ENCODE measurements at regions not wholly inside any gene's neighbourhood (a gene's known extent, or its start where the extent isn't known, plus 50 kb on each side); places are given as distances from the start of the nearest gene placed in this dataset.

DNA sequence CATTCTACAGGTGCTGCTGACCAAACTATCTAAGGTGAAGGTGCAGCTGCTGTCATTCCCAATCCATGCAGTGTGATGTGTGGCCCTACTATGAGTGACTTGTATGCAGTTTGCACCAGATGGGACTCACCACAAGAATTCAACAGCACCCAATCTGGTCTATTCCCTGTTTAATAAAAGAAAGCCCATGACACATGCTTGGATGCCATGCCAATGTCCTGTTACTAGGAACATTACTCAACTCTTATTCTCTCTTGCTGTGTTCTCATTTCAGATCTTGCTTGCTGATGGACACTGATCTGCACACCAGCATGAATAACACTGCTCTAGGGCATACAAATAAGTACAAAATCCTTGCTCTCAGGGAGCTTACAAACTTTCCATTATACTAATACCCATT, 221.6 kb upstream of the CDYL start:
- DNase-seq (ENCODE audit: low spot score), result no peak
- no peak overlapping the region for H3K27ac Mint-ChIP-seq (ENCODE audit: unreplicated experiment)
- TF ChIP-seq, protein P1, sequence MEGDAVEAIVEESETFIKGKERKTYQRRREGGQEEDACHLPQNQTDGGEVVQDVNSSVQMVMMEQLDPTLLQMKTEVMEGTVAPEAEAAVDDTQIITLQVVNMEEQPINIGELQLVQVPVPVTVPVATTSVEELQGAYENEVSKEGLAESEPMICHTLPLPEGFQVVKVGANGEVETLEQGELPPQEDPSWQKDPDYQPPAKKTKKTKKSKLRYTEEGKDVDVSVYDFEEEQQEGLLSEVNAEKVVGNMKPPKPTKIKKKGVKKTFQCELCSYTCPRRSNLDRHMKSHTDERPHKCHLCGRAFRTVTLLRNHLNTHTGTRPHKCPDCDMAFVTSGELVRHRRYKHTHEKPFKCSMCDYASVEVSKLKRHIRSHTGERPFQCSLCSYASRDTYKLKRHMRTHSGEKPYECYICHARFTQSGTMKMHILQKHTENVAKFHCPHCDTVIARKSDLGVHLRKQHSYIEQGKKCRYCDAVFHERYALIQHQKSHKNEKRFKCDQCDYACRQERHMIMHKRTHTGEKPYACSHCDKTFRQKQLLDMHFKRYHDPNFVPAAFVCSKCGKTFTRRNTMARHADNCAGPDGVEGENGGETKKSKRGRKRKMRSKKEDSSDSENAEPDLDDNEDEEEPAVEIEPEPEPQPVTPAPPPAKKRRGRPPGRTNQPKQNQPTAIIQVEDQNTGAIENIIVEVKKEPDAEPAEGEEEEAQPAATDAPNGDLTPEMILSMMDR (IDR thresholded peaks at IDR 0.05), result no peak
- H3K36me3 Mint-ChIP-seq (ENCODE audit: low read depth), result peaks cover 4% of the 10 kb centered on the region
- no peaks in the 10 kb centered on the region for H3K9me3 Mint-ChIP-seq (ENCODE audit: low read depth)
- H3K4me1 Mint-ChIP-seq (ENCODE audit: low read depth), result no peaks in the 10 kb centered on the region
- H3K27me3 Mint-ChIP-seq (ENCODE audit: low read depth), result peaks cover 7% of the 10 kb centered on the region
- no peak overlapping the region for H3K4me3 Mint-ChIP-seq (ENCODE audit: unreplicated experiment)

DNA sequence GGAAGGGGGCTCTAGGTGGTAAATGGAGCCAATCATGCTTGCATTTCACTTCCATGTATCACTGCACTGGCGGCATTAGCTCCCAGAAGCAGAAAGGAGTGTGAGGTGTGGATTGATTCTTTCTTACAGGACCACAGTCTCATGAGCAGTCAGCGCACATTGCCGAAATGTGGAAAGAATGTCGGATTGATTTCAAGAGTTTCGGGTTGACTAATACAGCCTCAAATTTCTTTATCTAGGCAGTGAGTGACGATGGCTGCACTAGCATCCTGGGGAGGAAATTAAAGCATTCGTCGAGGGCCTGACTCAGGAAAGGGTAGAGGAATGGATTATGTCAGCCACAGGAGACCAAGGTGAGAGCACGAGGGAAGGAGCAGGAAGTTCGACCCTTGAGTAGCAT, 222.8 kb upstream of the CDYL start:
- Mint-ChIP-seq H3K27ac (ENCODE audit: unreplicated experiment) (no peak overlapping the region), H3K36me3 (ENCODE audit: low read depth) (peaks cover 4% of the 10 kb centered on the region), H3K9me3 (ENCODE audit: low read depth) (no peaks in the 10 kb centered on the region), H3K27me3 (ENCODE audit: low read depth) (peaks cover 7% of the 10 kb centered on the region), H3K4me3 (ENCODE audit: unreplicated experiment) (no peak overlapping the region), H3K4me1 (ENCODE audit: low read depth) (no peaks in the 10 kb centered on the region)
- TF ChIP-seq, protein P1 (IDR thresholded peaks at IDR 0.05), result no peak
- no peak for DNase-seq (ENCODE audit: low spot score)

DNA sequence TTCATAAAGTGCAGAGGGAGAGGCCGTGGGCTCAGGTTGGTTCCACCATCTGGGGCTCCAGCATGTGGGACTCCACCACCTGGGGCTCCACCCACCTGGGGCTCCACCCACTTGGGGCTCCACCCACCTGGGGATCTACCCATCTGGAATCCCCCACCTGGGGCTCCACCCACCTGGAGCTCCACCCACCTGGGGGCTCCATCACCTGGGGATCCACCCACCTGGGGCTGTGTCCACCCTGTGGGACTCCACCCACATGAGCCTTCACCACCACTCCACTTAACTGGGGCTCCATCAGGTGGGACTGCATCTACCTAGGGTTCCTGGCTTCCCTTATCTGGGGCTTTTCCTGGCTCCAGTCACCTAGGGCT, 226.0 kb upstream of the CDYL start:
- TF ChIP-seq, protein P1 (IDR thresholded peaks at IDR 0.05), result no peak
- no peak for DNase-seq (ENCODE audit: low spot score)
- H3K4me3 Mint-ChIP-seq (ENCODE audit: unreplicated experiment), result no peak overlapping the region
- H3K27me3 Mint-ChIP-seq (ENCODE audit: low read depth), result peaks cover 7% of the 10 kb centered on the region
- H3K9me3 Mint-ChIP-seq (ENCODE audit: low read depth), result no peaks in the 10 kb centered on the region
- no peak overlapping the region for H3K27ac Mint-ChIP-seq (ENCODE audit: unreplicated experiment)
- no peaks in the 10 kb centered on the region for H3K4me1 Mint-ChIP-seq (ENCODE audit: low read depth)
- peaks cover 4% of the 10 kb centered on the region for H3K36me3 Mint-ChIP-seq (ENCODE audit: low read depth)

DNA sequence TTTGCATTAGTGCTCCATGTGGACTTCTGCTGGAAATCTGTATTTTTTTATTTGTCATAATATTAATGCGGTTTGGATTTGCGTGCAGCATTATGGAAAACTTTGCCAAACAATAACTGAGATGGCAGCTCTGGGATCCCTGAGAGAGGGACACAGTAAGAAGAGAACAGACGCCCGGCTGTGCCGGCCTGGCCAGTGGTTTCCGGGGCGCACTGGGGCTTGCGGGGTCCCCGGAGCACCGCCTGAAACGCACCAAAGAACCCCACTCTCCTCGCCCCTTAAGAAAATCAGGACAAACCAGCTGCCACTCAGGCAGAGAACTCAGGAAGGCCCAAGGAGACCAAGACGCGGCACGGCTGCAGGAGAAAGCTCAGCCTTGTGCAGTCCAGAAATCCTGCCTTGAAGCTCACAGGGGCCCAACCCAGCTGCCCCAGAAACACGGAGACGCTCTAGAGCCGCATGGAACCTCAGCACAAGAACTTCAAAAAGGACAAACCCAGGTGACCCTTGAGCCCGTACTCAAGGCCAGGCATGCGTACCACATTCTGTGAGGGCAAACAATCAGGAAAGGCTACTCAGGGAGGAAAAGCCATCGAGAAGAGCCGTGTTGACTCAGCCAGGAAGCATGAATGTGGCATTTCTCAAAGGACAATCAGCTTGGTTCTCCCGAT, 226.5 kb upstream of the CDYL start:
- peaks cover 7% of the 10 kb centered on the region for H3K27me3 Mint-ChIP-seq (ENCODE audit: low read depth)
- H3K27ac Mint-ChIP-seq (ENCODE audit: unreplicated experiment), result no peak overlapping the region

DNA sequence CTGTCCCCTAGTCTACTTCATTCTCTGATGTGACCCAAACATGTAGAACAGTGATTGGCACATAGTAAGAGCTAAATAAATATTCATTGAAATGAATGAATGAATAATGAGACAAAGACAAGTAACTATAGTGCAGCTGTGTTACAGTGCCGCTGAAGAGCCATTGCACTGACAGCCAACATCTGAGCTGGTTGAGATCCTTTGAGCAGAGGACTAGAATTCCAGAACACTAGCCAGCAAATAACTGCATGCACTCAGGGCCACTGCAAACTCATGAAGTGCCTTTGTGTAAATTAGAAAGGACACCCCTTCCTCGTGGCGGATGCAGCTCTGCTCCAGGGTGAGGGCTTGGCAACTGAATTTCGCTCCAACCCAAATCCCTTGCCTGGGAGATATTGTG, 230.3 kb upstream of the CDYL start:
- TF ChIP-seq, protein P1 (IDR thresholded peaks at IDR 0.05), result no peak
- Mint-ChIP-seq H3K27me3 (ENCODE audit: low read depth) (no peaks in the 10 kb centered on the region), H3K36me3 (ENCODE audit: low read depth) (no peaks in the 10 kb centered on the region), H3K4me1 (ENCODE audit: low read depth) (peaks cover 3% of the 10 kb centered on the region), H3K9me3 (ENCODE audit: low read depth) (peaks cover 9% of the 10 kb centered on the region), H3K27ac (ENCODE audit: unreplicated experiment) (no peak overlapping the region), H3K4me3 (ENCODE audit: unreplicated experiment) (no peak overlapping the region)
- DNase-seq (ENCODE audit: low spot score), result no peak

More for the DNA sequence above, 226.5 kb upstream of the CDYL start:
- Mint-ChIP-seq H3K4me1 (ENCODE audit: low read depth) (no peaks in the 10 kb centered on the region), H3K36me3 (ENCODE audit: low read depth) (peaks cover 4% of the 10 kb centered on the region), H3K4me3 (ENCODE audit: unreplicated experiment) (no peak overlapping the region), H3K9me3 (ENCODE audit: low read depth) (no peaks in the 10 kb centered on the region)
- TF ChIP-seq, protein P1 (IDR thresholded peaks at IDR 0.05), result no peak
- DNase-seq (ENCODE audit: low spot score), result no peak

Data from chondrocyte (in vitro differentiated cells).